ENCODE measurements at regions not wholly inside any gene's neighbourhood (a gene's known extent, or its start where the extent isn't known, plus 50 kb on each side); places are given as distances from the start of the nearest gene placed in this dataset.

GRCh38 chr4:160848901-160849760, 1314.7 kb downstream of the FSTL5 start:
- DNase-seq (ENCODE audit: extremely low read depth in 1 of 11, low read depth in 9 of 11, low spot score in 4 of 11), result no peak

GRCh38 chr4:160864253-160864652, 1299.5 kb downstream of the FSTL5 start:
- DNase-seq (ENCODE audit: extremely low read depth in 1 of 11, low read depth in 9 of 11, low spot score in 4 of 11), result no peak

DNA sequence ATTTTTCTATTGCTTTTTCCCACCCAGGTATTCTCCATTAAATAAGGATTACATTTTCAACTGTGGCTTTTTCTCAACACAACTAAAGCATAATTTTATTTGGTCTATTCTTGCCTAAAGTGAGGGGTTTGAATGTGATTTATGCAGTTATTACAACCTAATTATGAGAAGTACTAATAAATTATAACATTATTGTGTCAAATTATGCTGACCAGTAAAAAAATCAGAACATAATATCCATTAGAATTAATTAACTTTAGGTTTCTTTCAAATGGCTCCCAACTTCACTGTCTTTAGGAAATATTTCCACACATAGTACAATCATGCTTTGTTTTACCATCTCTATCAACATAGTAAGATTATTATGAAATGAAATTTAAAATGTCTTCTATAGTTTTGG, 1293.9 kb downstream of the FSTL5 start:
- DNase-seq (ENCODE audit: extremely low read depth in 1 of 11, low read depth in 9 of 11, low spot score in 4 of 11), result no peak

- no peak for DNase-seq (ENCODE audit: extremely low read depth in 1 of 11, low read depth in 9 of 11, low spot score in 4 of 11)
These were observed 1291.3 kb downstream of the FSTL5 start for GRCh38 chr4:160872491-160872890.

- no peak for DNase-seq (ENCODE audit: extremely low read depth in 1 of 11, low read depth in 9 of 11, low spot score in 4 of 11)
These were observed 1286.6 kb downstream of the FSTL5 start for GRCh38 chr4:160877087-160877790.

- no peak for DNase-seq (ENCODE audit: extremely low read depth in 1 of 11, low read depth in 9 of 11, low spot score in 4 of 11)
These were observed 1283.6 kb downstream of the FSTL5 start for GRCh38 chr4:160880180-160880579.

- no peak for DNase-seq (ENCODE audit: extremely low read depth in 1 of 11, low read depth in 9 of 11, low spot score in 4 of 11)
These were observed 1276.1 kb downstream of the FSTL5 start for GRCh38 chr4:160887668-160888067.

- DNase-seq (ENCODE audit: extremely low read depth in 1 of 11, low read depth in 9 of 11, low spot score in 4 of 11), result no peak
These were observed 1269.7 kb downstream of the FSTL5 start for GRCh38 chr4:160894128-160894527.

GRCh38 chr4:160894809-160895208, 1269.0 kb downstream of the FSTL5 start:
- peak in 1 of 11 donors; percentile 15 for DNase-seq (ENCODE audit: extremely low read depth in 1 of 11, low read depth in 9 of 11, low spot score in 4 of 11)

GRCh38 chr4:160927311-160927710, 1236.5 kb downstream of the FSTL5 start:
- DNase-seq (ENCODE audit: extremely low read depth in 1 of 11, low read depth in 9 of 11, low spot score in 4 of 11), result no peak

DNA sequence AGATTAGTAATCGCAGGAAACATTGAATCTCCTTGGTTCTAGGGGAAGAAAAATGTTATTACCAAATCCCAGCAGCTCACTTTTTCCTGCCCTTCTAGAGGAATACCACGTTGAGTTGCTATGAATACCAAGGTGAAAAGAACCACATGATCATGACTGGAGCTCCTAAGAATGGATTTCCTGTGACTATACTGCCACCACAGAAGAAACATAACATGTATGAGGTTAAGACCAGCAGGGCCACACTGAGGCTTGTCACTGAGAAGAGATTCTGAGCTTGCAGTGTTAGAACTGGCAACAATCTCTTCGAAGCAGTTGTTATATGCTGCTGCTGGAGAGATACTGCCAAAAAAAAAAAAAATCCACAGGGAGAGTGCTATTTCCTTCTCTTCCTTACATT, 1235.3 kb downstream of the FSTL5 start:
- no peak for DNase-seq (ENCODE audit: extremely low read depth in 1 of 11, low read depth in 9 of 11, low spot score in 4 of 11)

DNA sequence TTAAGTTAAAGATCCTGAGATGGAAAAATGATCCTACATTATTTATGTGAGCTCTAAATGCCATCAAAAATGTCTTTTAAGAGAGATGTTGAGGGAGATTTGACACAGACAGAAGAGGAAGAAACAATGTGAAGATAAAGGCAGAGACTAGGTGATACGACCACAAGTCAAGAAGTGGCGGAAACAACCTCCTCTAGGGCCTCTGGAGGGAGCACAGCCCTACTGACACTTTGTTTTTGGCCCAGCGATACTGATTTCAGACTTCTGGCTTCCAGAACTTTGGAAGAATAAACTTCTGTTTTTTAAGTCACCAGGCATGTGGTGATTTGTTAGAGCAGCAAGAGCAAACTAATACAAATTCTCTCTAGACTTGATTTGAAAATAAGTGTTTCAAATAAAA, 1216.1 kb downstream of the FSTL5 start:
- no peak for DNase-seq (ENCODE audit: extremely low read depth in 1 of 11, low read depth in 9 of 11, low spot score in 4 of 11)

DNA sequence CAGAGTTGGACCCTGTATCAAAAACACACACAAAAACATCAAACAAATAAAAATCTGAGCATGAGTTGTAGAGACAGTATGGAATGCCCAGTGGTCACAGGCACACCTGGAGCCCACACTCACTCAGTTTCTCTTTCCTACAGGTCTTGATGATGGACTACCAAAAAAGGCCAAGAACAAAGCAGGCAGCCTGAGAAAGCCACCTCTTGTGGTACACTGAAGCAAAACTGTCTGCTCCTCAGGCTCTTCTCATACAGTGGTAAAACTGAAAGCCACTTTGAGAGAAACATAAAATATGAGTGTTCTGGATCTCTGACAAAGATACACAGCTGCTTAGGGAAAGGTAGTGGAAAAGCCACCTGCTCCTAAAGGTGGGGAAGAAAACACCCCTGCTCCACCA, 1206.9 kb downstream of the FSTL5 start:
- DNase-seq (ENCODE audit: extremely low read depth in 1 of 11, low read depth in 9 of 11, low spot score in 4 of 11), result no peak

- DNase-seq (ENCODE audit: extremely low read depth in 1 of 11, low read depth in 9 of 11, low spot score in 4 of 11), result no peak
These were observed 1193.9 kb downstream of the FSTL5 start for GRCh38 chr4:160969925-160970324.

DNA sequence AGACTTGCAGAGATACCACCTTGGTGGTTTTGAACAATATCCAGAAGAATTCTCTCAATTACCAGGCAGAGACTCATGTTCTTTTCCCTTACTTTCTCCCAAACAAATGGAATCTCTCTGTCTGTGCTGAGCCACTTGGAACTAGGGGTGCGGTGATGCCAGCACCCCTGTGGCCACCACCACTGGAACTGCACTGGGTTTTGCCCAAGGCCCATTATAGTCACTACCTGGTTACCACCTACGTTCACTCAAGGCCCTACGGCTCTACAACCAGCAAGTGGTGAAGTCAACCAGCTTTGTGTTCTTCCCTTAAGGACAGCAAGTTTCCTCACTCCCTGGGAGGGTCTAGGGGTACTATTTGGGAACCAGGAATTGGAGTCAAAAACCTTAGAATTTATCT, 1183.7 kb downstream of the FSTL5 start:
- no peak for DNase-seq (ENCODE audit: extremely low read depth in 1 of 11, low read depth in 9 of 11, low spot score in 4 of 11)

- no peak for DNase-seq (ENCODE audit: extremely low read depth in 1 of 11, low read depth in 9 of 11, low spot score in 4 of 11)
These were observed 1182.7 kb downstream of the FSTL5 start for GRCh38 chr4:160981083-160981482.

DNA sequence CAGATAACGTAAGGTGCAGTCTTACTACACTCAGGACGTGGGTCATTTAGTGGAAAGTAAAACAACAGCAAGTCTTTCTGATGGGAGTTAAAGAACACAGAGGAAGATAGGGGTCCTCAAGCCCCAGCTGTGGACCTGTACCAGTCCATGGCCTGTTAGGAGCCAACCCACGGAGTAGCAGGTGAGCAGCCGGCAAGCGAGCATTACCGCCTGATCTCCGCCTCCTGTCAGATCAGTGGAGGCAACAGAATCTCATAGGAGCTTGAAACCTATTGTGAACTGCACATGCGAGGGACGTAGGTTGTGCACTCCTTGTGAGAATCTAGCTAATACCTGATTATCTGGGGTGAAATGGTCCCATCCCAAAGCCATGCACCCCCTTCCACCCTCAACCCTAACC, 1180.8 kb downstream of the FSTL5 start:
- DNase-seq (ENCODE audit: extremely low read depth in 1 of 11, low read depth in 9 of 11, low spot score in 4 of 11), result no peak

GRCh38 chr4:161002386-161002785, 1161.4 kb downstream of the FSTL5 start:
- DNase-seq (ENCODE audit: extremely low read depth in 1 of 11, low read depth in 9 of 11, low spot score in 4 of 11), result no peak

GRCh38 chr4:161003418-161004057, 1160.3 kb downstream of the FSTL5 start:
- no peak for DNase-seq (ENCODE audit: extremely low read depth in 1 of 11, low read depth in 9 of 11, low spot score in 4 of 11)

DNA sequence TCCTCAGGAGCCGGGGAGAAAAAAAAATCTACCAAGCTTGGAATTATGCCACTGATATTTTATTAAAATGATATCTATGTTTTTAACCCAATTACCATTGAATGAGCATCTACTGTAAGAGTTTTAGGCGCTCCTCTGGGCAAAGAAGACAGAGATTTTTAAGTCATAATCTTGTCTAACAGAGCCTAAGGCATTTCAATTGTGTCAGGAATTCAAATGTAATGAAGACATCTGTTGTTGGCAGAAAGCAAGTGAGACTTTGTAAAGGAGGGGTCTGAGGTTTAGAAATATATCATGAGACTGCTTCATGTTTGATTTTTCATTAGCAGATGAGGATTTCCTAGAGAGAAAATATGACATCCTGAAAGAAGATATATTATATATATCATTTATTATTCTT, 1158.1 kb downstream of the FSTL5 start:
- DNase-seq (ENCODE audit: extremely low read depth in 1 of 11, low read depth in 9 of 11, low spot score in 4 of 11), result no peak
